ENCODE measurements at regions not wholly inside any gene's neighbourhood (a gene's known extent, or its start where the extent isn't known, plus 50 kb on each side); places are given as distances from the start of the nearest gene placed in this dataset.

DNA sequence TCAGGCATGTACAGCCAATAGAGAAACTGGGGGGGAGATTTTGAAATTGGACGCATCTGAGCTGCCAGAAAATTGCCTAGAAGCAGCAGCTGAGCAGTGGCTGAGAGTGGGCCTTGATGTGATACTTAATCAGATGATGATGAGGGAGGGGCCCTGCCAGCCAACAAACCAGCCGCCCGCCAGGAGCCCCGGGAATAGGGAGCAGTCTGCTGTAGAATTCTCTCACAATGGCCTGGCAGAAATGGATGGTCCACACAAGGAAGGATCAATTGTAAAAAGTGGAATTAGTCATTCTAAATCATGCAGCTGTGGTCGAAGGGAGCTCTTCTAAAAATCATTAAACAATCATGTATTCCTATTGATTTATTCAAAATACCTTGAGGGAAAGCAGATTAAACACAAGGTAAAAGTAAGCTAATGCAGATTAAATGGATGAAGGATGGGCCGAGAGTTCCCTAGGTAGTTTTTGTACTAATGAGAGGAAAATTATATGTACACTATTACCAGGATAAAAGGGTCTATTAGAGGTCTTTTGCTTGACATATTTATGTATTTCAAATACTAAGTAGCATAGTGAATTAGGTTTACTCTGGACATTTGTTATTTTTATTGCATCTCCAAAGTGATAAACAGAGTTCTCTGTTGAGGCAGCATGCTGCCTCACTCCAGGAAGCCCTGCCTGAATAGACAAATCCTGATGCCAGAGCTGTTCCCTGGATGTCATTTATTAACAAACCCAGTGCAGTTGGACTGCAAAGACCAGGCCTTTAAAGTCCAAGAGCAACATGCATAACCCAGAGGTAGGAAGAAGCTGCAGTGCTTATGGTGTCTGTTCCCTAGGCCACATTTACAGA, 91.3 kb downstream of the NKX6-1 start:
- H4K20me1 ChIP-seq (ENCODE audit: insufficient read depth) = no peaks in the 10 kb centered on the region
- no peak overlapping the region for H3K4me3 ChIP-seq
- H3K4me2 ChIP-seq (ENCODE audit: unreplicated experiment) = no peak overlapping the region
- H3K9me2 ChIP-seq (ENCODE audit: insufficient read depth) = no peaks in the 10 kb centered on the region
- H3K4me1 ChIP-seq (ENCODE audit: insufficient read depth) = no peaks in the 10 kb centered on the region
- H3K9ac ChIP-seq = no peak overlapping the region
- whole genome bisulfite sequencing, 2 experiments (ENCODE audit: low coverage in 1 of 2, low lambda C conversion rate in 2 of 2, missing lambda C conversion rate in 2 of 2) = 25 to 26% methylated on average over 6 of the region's 6 CpGs
- H2AFZ ChIP-seq = no peak overlapping the region
- no peak overlapping the region for H3K27ac ChIP-seq
- no peaks in the 10 kb centered on the region for H3F3A ChIP-seq (ENCODE audit: insufficient read depth)
- no peaks in the 10 kb centered on the region for H3K79me2 ChIP-seq (ENCODE audit: insufficient read depth)
- no peaks in the 10 kb centered on the region for H3K36me3 ChIP-seq (ENCODE audit: low read depth)
- no peak for DNase-seq
- in situ Hi-C loops (cut with MboI) = no loop called here
- H3K9me3 ChIP-seq (ENCODE audit: low read depth) = no peaks in the 10 kb centered on the region
- TF ChIP-seq EZH2phosphoT487 (IDR thresholded peaks at IDR 0.05; ENCODE audit: insufficient read depth, low read depth) = no peak
- no peak for TF ChIP-seq EZH2 (IDR thresholded peaks at IDR 0.05; ENCODE audit: insufficient read depth, poor library complexity, severe bottlenecking)
- 0 out of 2 replicates have a peak, but pooled peaks cover 11% of the 10 kb centered on the region for H3K27me3 ChIP-seq (replicated peaks; ENCODE audit: insufficient read depth)

DNA sequence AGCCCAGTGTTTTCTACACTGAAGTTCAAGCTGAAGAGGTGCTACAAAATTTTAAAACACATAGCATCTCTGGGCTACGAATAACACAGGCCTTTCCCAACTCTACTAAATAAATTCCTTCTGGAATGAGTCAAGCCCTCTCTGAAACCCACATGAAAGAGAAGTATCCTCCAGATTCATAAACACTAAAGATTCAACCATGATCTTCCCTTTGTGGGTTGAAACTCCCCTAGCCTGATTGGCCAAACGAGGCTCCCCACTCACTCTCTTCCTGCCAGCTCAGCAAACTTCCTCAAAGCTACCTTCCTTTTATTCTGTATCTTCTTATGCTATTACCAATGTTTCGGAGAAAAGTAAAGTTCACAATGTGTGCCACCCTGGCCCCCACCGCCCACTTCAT, 95.4 kb downstream of the NKX6-1 start:
- 27 to 28% methylated on average over 4 of the region's 4 CpGs for WGBS, 2 experiments (ENCODE audit: low coverage in 1 of 2, low lambda C conversion rate in 2 of 2, missing lambda C conversion rate in 2 of 2)
- Histone ChIP-seq H3K4me2 (ENCODE audit: unreplicated experiment) (no peak overlapping the region), H4K20me1 (ENCODE audit: insufficient read depth) (no peaks in the 10 kb centered on the region), H3K4me1 (ENCODE audit: insufficient read depth) (no peaks in the 10 kb centered on the region), H3K9ac (no peak overlapping the region), H3K9me2 (ENCODE audit: insufficient read depth) (no peaks in the 10 kb centered on the region), H3K36me3 (ENCODE audit: low read depth) (no peaks in the 10 kb centered on the region), H3K27ac (no peak overlapping the region), H3K9me3 (ENCODE audit: low read depth) (no peaks in the 10 kb centered on the region), H3F3A (ENCODE audit: insufficient read depth) (no peaks in the 10 kb centered on the region), H3K27me3 (replicated peaks; ENCODE audit: insufficient read depth) (no peaks in the 10 kb centered on the region; the same call in 1 of the 2 replicates), H2AFZ (no peak overlapping the region), H3K79me2 (ENCODE audit: insufficient read depth) (no peaks in the 10 kb centered on the region), H3K4me3 (no peak overlapping the region)
- TF ChIP-seq EZH2phosphoT487 (IDR thresholded peaks at IDR 0.05; ENCODE audit: insufficient read depth, low read depth) = no peak
- no peak for TF ChIP-seq EZH2 (IDR thresholded peaks at IDR 0.05; ENCODE audit: insufficient read depth, poor library complexity, severe bottlenecking)
- in situ Hi-C loops (cut with MboI) = no loop called here
- DNase-seq = peak; percentile 30

DNA sequence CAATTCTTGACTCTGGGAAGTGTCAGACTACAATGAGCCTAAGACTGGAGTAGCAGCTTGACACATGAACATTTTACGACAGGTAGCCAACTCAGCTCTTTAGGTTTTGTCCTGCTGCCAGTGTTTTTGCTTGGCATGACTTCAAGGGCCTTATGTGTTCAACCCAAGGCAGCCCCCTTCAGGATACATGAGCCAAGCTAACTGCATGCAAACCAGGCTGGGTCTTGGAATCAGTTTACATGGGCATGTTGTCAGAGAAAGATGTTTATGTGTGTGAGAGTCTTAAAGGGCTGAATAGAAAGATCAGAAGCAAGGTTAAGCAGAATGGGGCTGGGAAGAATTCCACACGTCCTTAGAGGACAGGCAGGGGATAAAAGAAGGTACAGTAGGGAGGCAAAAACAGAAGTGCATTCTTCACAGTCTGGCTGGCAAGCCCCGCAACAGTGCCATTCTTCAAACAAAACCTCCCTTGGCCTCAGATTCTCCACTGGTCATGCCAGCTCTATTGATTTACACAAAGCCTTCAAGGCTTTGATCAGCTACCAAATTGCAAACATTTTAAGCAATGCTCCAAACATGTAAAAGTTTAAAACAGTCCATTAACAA, 97.3 kb downstream of the NKX6-1 start:
- in situ Hi-C loops (cut with MboI) = no loop called here
- no peak for DNase-seq

DNA sequence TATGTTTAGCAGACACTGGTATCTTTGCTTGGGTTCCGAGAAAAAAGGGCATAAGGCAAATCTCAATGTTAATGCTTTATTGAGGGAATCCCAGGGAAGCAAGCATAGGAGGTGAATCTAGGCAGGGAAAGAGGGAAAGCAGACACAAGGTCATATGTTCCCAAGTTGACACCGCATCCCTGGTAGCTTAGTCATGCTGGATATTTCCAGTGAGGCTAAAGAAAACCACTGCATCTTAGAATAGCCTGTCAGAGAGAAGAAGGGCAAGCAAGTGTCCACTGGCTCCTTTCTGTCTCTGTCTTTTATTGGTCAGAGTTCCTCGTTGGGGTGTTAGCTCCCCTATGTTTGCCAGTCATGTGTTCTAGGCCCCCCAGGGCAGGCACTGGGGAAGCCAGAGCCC, 104.7 kb downstream of the NKX6-1 start:
- Histone ChIP-seq H3K36me3 (ENCODE audit: low read depth) (no peaks in the 10 kb centered on the region), H3K27ac (no peak overlapping the region), H3K9ac (no peak overlapping the region), H4K20me1 (ENCODE audit: insufficient read depth) (no peaks in the 10 kb centered on the region), H3K79me2 (ENCODE audit: insufficient read depth) (no peaks in the 10 kb centered on the region), H3K27me3 (replicated peaks; ENCODE audit: insufficient read depth) (peaks cover 11% of the 10 kb centered on the region; the same call in 1 of the 2 replicates), H3F3A (ENCODE audit: insufficient read depth) (no peaks in the 10 kb centered on the region), H3K9me3 (ENCODE audit: low read depth) (no peaks in the 10 kb centered on the region), H2AFZ (no peak overlapping the region), H3K4me2 (ENCODE audit: unreplicated experiment) (no peak overlapping the region), H3K4me1 (ENCODE audit: insufficient read depth) (no peaks in the 10 kb centered on the region), H3K9me2 (ENCODE audit: insufficient read depth) (no peaks in the 10 kb centered on the region), H3K4me3 (no peak overlapping the region)
- no peak for TF ChIP-seq EZH2phosphoT487 (IDR thresholded peaks at IDR 0.05; ENCODE audit: insufficient read depth, low read depth)
- TF ChIP-seq EZH2 (IDR thresholded peaks at IDR 0.05; ENCODE audit: insufficient read depth, poor library complexity, severe bottlenecking) = no peak
- DNase-seq = no peak
- 30 to 46% methylated on average over 3 of the region's 3 CpGs for WGBS, 2 experiments (ENCODE audit: low coverage in 1 of 2, low lambda C conversion rate in 2 of 2, missing lambda C conversion rate in 2 of 2)
- in situ Hi-C loops (cut with MboI) = no loop called here

More for the DNA sequence above, 97.3 kb downstream of the NKX6-1 start:
- no peak overlapping the region for H3K27ac ChIP-seq
- WGBS, 2 experiments (ENCODE audit: low coverage in 1 of 2, low lambda C conversion rate in 2 of 2, missing lambda C conversion rate in 2 of 2) = 9 to 11% methylated on average over 3 of the region's 3 CpGs
- TF ChIP-seq EZH2phosphoT487 (IDR thresholded peaks at IDR 0.05; ENCODE audit: insufficient read depth, low read depth) = no peak
- TF ChIP-seq EZH2 (IDR thresholded peaks at IDR 0.05; ENCODE audit: insufficient read depth, poor library complexity, severe bottlenecking) = no peak
- no peak overlapping the region for H3K4me3 ChIP-seq
- H3K36me3 ChIP-seq (ENCODE audit: low read depth) = no peaks in the 10 kb centered on the region
- H3K27me3 ChIP-seq (replicated peaks; ENCODE audit: insufficient read depth) = no peaks in the 10 kb centered on the region; the same call in 1 of the 2 replicates
- H3K4me1 ChIP-seq (ENCODE audit: insufficient read depth) = no peaks in the 10 kb centered on the region
- H3K79me2 ChIP-seq (ENCODE audit: insufficient read depth) = no peaks in the 10 kb centered on the region
- no peak overlapping the region for H3K4me2 ChIP-seq (ENCODE audit: unreplicated experiment)
- no peak overlapping the region for H2AFZ ChIP-seq
- H3K9me3 ChIP-seq (ENCODE audit: low read depth) = no peaks in the 10 kb centered on the region
- H3K9ac ChIP-seq = no peak overlapping the region
- no peaks in the 10 kb centered on the region for H3K9me2 ChIP-seq (ENCODE audit: insufficient read depth)
- H4K20me1 ChIP-seq (ENCODE audit: insufficient read depth) = no peaks in the 10 kb centered on the region
- no peaks in the 10 kb centered on the region for H3F3A ChIP-seq (ENCODE audit: insufficient read depth)
